ENCODE measurements at regions not wholly inside any gene's neighbourhood (a gene's known extent, or its start where the extent isn't known, plus 50 kb on each side); places are given as distances from the start of the nearest gene placed in this dataset.

GRCh38 chr13:38415233-38415632 lies 65.6 kb downstream of the UFM1 start:
- Mint-ChIP-seq H3K4me3 (ENCODE audit: unreplicated experiment) (no peak overlapping the region), H3K27ac (ENCODE audit: unreplicated experiment) (no peak overlapping the region), H3K36me3 (ENCODE audit: unreplicated experiment) (no peaks in the 10 kb centered on the region), H3K4me1 (ENCODE audit: unreplicated experiment) (no peaks in the 10 kb centered on the region), H3K27me3 (ENCODE audit: unreplicated experiment) (peaks cover 21% of the 10 kb centered on the region), H3K9me3 (ENCODE audit: unreplicated experiment) (no peaks in the 10 kb centered on the region)
- DNase-seq (ENCODE audit: extremely low spot score, unreplicated experiment): no peak
- TF ChIP-seq CTCF (IDR thresholded peaks at IDR 0.05): no peak

DNA sequence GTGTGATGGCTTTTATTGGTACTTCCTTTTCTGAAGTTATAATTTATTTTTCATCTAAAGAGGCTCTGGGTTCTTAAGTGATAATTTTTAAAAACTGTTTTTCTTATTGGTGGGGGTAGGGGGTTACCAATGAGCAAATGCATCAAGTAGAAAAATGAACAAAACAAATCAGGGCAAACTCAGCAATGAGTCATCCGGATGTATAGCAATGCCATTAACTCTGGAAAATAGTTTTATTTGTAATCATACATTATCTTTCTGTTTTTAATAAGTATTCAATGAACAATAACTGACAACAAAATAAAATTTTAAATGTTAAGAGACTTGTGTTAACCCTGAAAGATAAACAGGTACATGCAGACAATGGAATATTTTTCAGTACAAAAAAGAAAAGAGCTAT lies 67.6 kb downstream of the UFM1 start:
- no peak for DNase-seq (ENCODE audit: extremely low spot score, unreplicated experiment)
- Mint-ChIP-seq H3K27me3 (ENCODE audit: unreplicated experiment) (peaks cover 16% of the 10 kb centered on the region), H3K4me3 (ENCODE audit: unreplicated experiment) (no peak overlapping the region), H3K4me1 (ENCODE audit: unreplicated experiment) (no peaks in the 10 kb centered on the region), H3K36me3 (ENCODE audit: unreplicated experiment) (no peaks in the 10 kb centered on the region), H3K9me3 (ENCODE audit: unreplicated experiment) (no peaks in the 10 kb centered on the region), H3K27ac (ENCODE audit: unreplicated experiment) (no peak overlapping the region)
- TF ChIP-seq CTCF (IDR thresholded peaks at IDR 0.05): no peak

GRCh38 chr13:38417727-38418126 lies 68.1 kb downstream of the UFM1 start:
- Mint-ChIP-seq H3K4me1 (ENCODE audit: unreplicated experiment) (no peaks in the 10 kb centered on the region), H3K4me3 (ENCODE audit: unreplicated experiment) (no peak overlapping the region)
- peak; percentile 16 for TF ChIP-seq CTCF (IDR thresholded peaks at IDR 0.05)

GRCh38 chr13:38418286-38418685 lies 68.6 kb downstream of the UFM1 start:
- H3K4me3 Mint-ChIP-seq (ENCODE audit: unreplicated experiment): no peak overlapping the region
- no peaks in the 10 kb centered on the region for H3K9me3 Mint-ChIP-seq (ENCODE audit: unreplicated experiment)
- no peaks in the 10 kb centered on the region for H3K36me3 Mint-ChIP-seq (ENCODE audit: unreplicated experiment)
- no peak for DNase-seq (ENCODE audit: extremely low spot score, unreplicated experiment)
- H3K27ac Mint-ChIP-seq (ENCODE audit: unreplicated experiment): no peak overlapping the region
- H3K27me3 Mint-ChIP-seq (ENCODE audit: unreplicated experiment): peaks cover 13% of the 10 kb centered on the region
- H3K4me1 Mint-ChIP-seq (ENCODE audit: unreplicated experiment): no peaks in the 10 kb centered on the region
- no peak for TF ChIP-seq CTCF (IDR thresholded peaks at IDR 0.05)

More at GRCh38 chr13:38417727-38418126, 68.1 kb downstream of the UFM1 start:
- peaks cover 14% of the 10 kb centered on the region for H3K27me3 Mint-ChIP-seq (ENCODE audit: unreplicated experiment)
- H3K9me3 Mint-ChIP-seq (ENCODE audit: unreplicated experiment): no peaks in the 10 kb centered on the region
- H3K36me3 Mint-ChIP-seq (ENCODE audit: unreplicated experiment): no peaks in the 10 kb centered on the region
- DNase-seq (ENCODE audit: extremely low spot score, unreplicated experiment): no peak
- H3K27ac Mint-ChIP-seq (ENCODE audit: unreplicated experiment): no peak overlapping the region

DNA sequence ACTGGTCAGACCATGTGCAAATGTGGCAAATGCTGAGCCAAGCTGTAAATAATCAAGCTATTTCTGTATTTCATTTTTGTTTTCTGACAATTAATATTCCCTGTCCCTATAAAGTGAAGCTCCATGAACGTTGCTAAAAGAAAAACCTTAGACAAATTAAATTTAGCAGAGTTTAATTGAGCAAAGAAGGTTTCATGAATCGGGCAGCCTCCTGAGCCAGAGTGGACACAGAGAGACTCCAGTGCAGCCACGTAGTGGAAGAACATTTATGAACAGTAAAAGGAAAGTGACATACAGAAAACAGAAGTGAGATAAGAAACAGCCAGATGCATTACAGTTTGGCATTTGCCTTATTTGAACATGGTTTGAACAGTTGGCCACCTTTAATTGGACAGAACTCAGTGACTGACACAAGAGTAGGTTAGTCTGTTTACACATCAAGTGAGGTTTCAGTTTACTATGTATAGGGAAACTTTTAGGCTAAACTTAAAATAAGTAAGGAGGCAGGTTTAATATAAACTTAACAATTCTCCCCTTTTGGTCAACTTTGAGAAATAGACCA lies 69.7 kb downstream of the UFM1 start:
- Mint-ChIP-seq H3K36me3 (ENCODE audit: unreplicated experiment) (no peaks in the 10 kb centered on the region), H3K4me1 (ENCODE audit: unreplicated experiment) (no peaks in the 10 kb centered on the region), H3K4me3 (ENCODE audit: unreplicated experiment) (no peak overlapping the region), H3K27ac (ENCODE audit: unreplicated experiment) (no peak overlapping the region), H3K9me3 (ENCODE audit: unreplicated experiment) (no peaks in the 10 kb centered on the region), H3K27me3 (ENCODE audit: unreplicated experiment) (peaks cover 15% of the 10 kb centered on the region)
- TF ChIP-seq CTCF (IDR thresholded peaks at IDR 0.05): no peak
- no peak for DNase-seq (ENCODE audit: extremely low spot score, unreplicated experiment)

All from osteocyte (in vitro differentiated cells).